ENCODE measurements at regions not wholly inside any gene's neighbourhood (a gene's known extent, or its start where the extent isn't known, plus 50 kb on each side); places are given as distances from the start of the nearest gene placed in this dataset.

DNA sequence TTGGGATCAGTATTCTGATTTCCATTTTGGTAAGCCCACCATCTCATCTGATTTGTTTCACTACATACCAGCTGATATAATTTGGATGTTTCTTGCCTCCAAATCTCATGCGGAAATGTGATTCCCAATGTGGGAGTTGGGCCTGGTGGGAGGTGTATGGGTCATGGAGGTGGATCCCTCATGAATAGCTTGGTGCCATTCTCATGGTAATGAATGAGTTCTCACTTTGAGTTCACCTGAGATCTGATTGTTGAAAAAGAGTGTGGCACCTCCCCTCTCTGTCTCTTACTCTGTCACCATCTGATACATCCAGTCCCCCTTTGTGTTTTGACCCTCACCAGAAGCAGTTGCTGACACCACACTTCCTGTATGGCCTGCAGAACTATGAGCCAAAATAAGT, 347.3 kb downstream of the ARL4A start:
- TF ChIP-seq, protein P1, sequence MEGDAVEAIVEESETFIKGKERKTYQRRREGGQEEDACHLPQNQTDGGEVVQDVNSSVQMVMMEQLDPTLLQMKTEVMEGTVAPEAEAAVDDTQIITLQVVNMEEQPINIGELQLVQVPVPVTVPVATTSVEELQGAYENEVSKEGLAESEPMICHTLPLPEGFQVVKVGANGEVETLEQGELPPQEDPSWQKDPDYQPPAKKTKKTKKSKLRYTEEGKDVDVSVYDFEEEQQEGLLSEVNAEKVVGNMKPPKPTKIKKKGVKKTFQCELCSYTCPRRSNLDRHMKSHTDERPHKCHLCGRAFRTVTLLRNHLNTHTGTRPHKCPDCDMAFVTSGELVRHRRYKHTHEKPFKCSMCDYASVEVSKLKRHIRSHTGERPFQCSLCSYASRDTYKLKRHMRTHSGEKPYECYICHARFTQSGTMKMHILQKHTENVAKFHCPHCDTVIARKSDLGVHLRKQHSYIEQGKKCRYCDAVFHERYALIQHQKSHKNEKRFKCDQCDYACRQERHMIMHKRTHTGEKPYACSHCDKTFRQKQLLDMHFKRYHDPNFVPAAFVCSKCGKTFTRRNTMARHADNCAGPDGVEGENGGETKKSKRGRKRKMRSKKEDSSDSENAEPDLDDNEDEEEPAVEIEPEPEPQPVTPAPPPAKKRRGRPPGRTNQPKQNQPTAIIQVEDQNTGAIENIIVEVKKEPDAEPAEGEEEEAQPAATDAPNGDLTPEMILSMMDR (conservative IDR thresholded peaks at IDR 0.05; ENCODE audit: low read depth, low read length): no peak
- TF ChIP-seq EZH2 (IDR thresholded peaks at IDR 0.05; ENCODE audit: borderline replicate concordance, low read depth, low read length, poor library complexity, severe bottlenecking): no peak
- Histone ChIP-seq H3K27ac (ENCODE audit: low read depth, low read length, poor library complexity, severe bottlenecking) (no peak overlapping the region), H3K4me1 (ENCODE audit: insufficient read depth, low read length, poor library complexity, severe bottlenecking) (no peaks in the 10 kb centered on the region), H3K4me3 (ENCODE audit: low read depth, low read length, poor library complexity, severe bottlenecking) (no peak overlapping the region), H3K9me3 (ENCODE audit: low read depth, low read length, poor library complexity, severe bottlenecking) (no peaks in the 10 kb centered on the region), H3K27me3 (replicated peaks; ENCODE audit: insufficient read depth, low read depth, low read length, poor library complexity) (peaks cover 13% of the 10 kb centered on the region), H3K36me3 (ENCODE audit: insufficient read depth, low read length, poor library complexity, severe bottlenecking) (no peaks in the 10 kb centered on the region)
- intact Hi-C loops (cut with micrococcal nuclease; ENCODE audit: unreplicated experiment): no loop called here
- no TSS peak for BruUV-seq (replicated peaks)
- ChIA-PET POLR2A (ENCODE audit: low non-redundant PET) (no interaction called here), CTCF (no interaction called here)
- no peak for DNase-seq (ENCODE audit: low spot score)

DNA sequence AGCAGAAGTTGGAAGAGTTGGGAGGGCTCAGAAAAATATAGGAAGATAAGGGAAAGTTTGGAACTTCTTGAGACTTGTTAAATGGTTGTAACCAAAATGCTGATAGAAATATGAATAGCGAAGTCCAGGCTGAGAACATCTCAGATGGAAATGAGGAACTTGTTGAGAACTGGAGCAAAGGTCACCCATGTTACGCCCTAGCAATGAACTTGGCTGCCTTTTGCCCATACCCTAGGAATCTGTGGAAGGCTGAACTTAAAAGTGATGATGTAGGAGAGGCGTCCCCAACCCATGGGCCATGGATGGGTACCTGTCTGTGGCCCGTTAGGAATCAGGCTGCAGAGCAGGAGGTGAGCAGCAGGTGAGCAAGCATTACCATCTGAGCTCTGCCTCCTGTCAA, 347.8 kb downstream of the ARL4A start:
- no peak for DNase-seq (ENCODE audit: low spot score)
- no peaks in the 10 kb centered on the region for H3K36me3 ChIP-seq (ENCODE audit: insufficient read depth, low read length, poor library complexity, severe bottlenecking)
- intact Hi-C loops (cut with micrococcal nuclease; ENCODE audit: unreplicated experiment): no loop called here
- H3K4me1 ChIP-seq (ENCODE audit: insufficient read depth, low read length, poor library complexity, severe bottlenecking): no peaks in the 10 kb centered on the region
- no TSS peak for BruUV-seq (replicated peaks)
- H3K9me3 ChIP-seq (ENCODE audit: low read depth, low read length, poor library complexity, severe bottlenecking): no peaks in the 10 kb centered on the region
- H3K27ac ChIP-seq (ENCODE audit: low read depth, low read length, poor library complexity, severe bottlenecking): no peak overlapping the region
- POLR2A ChIA-PET (ENCODE audit: low non-redundant PET): no interaction called here
- no peak overlapping the region for H3K4me3 ChIP-seq (ENCODE audit: low read depth, low read length, poor library complexity, severe bottlenecking)
- no peak for TF ChIP-seq EZH2 (IDR thresholded peaks at IDR 0.05; ENCODE audit: borderline replicate concordance, low read depth, low read length, poor library complexity, severe bottlenecking)
- TF ChIP-seq, protein P1 (conservative IDR thresholded peaks at IDR 0.05; ENCODE audit: low read depth, low read length): no peak
- CTCF ChIA-PET: no interaction called here
- peaks cover 19% of the 10 kb centered on the region for H3K27me3 ChIP-seq (replicated peaks; ENCODE audit: insufficient read depth, low read depth, low read length, poor library complexity)

DNA sequence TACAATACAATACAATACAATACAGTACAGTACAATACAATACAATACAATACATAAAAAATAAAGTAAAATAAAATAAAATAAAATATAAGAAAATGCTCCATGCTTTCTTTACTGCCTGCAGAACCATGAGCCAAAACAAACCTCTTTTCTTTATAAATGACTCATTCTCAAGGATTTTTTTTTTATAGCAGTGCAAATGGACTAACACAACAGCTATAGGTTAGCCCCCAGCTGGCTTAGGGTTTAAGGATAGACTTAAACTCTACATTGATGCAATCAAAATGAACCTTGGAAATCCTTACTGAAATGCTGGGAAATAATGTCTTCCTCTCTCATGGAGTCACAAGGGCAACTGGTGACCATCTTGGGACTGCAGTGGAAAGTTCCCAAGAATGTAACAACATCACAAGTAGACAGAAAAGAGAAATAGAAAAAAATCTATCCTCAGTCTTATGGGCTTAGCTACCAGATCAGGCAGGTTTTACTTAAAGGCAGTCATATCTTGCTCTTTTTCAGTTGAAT, 348.9 kb downstream of the ARL4A start:
- Histone ChIP-seq H3K27me3 (replicated peaks; ENCODE audit: insufficient read depth, low read depth, low read length, poor library complexity) (peaks cover 23% of the 10 kb centered on the region), H3K4me1 (ENCODE audit: insufficient read depth, low read length, poor library complexity, severe bottlenecking) (no peaks in the 10 kb centered on the region), H3K4me3 (ENCODE audit: low read depth, low read length, poor library complexity, severe bottlenecking) (no peak overlapping the region), H3K9me3 (ENCODE audit: low read depth, low read length, poor library complexity, severe bottlenecking) (no peaks in the 10 kb centered on the region), H3K36me3 (ENCODE audit: insufficient read depth, low read length, poor library complexity, severe bottlenecking) (no peaks in the 10 kb centered on the region), H3K27ac (ENCODE audit: low read depth, low read length, poor library complexity, severe bottlenecking) (no peak overlapping the region)
- intact Hi-C loops (cut with micrococcal nuclease; ENCODE audit: unreplicated experiment): no loop called here
- CTCF ChIA-PET: no interaction called here
- TF ChIP-seq, protein P1 (conservative IDR thresholded peaks at IDR 0.05; ENCODE audit: low read depth, low read length): no peak
- no peak for TF ChIP-seq EZH2 (IDR thresholded peaks at IDR 0.05; ENCODE audit: borderline replicate concordance, low read depth, low read length, poor library complexity, severe bottlenecking)
- POLR2A ChIA-PET (ENCODE audit: low non-redundant PET): no interaction called here
- DNase-seq (ENCODE audit: low spot score): no peak
- BruUV-seq (replicated peaks): no TSS peak
